Ramos (cell line): ENCODE measurements at regions not wholly inside any gene's neighbourhood (a gene's known extent, or its start where the extent isn't known, plus 50 kb on each side); places are given as distances from the start of the nearest gene placed in this dataset.

ENCODE experiments used
- in situ Hi-C: fragments of 300-500 bp; cut with MboI; formaldehyde crosslinking; loops from one replicate; pipeline ENCODE4 v1.14.3; 2022; ENCODE audit warnings: low sequenced_read_pairs; ENCODE audit not compliant: unreplicated experiment

- in situ Hi-C loops: no loop called here
Measured at GRCh38 chr2:5751873-5752482, 59.8 kb downstream of the SOX11 start.

- in situ Hi-C loops: no loop called here
Measured at GRCh38 chr2:5756272-5756671, 64.1 kb downstream of the SOX11 start.

GRCh38 chr2:5758346-5758745, 66.2 kb downstream of the SOX11 start:
- in situ Hi-C loops: no loop called here

DNA sequence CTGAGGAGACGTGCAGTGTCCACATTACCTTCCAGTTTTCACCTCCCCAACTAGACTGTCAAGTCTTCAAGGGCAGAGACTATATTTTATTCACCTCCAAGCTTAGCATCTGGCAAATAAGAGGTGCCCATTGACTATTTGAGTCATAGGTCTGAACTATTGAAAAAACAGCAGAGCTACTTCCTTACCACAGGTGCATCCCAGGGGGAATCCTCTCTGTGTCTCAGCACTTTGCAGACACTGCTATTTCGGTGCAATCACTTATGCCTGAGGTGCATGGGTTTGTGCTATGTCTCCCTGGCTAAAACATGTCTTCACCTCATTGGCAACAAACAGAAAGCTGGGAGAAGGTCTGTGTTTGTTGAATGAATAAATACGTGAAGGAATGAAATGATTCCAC, 67.8 kb downstream of the SOX11 start:
- in situ Hi-C loops: no loop called here

DNA sequence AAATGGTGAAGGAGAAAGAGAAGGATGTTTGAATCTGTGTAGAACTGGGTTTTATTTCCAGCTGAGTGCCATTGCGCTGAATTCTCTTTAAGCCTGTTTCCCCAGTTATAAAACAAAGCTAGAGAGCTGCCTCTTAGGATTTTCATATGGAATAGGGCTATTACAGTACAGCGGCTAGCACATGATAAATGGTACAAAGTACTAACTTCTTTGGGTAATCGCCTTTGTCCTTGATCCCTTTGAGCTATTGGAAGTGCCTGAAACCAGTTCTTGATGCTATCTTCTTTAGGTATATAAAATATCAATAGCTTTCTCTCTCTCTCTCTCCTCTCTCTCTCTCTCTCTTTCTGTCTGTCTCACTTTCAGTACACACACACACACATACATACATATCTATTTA, 71.3 kb downstream of the SOX11 start:
- in situ Hi-C loops: no loop called here

GRCh38 chr2:5764041-5764440, 71.9 kb downstream of the SOX11 start:
- in situ Hi-C loops: no loop called here

DNA sequence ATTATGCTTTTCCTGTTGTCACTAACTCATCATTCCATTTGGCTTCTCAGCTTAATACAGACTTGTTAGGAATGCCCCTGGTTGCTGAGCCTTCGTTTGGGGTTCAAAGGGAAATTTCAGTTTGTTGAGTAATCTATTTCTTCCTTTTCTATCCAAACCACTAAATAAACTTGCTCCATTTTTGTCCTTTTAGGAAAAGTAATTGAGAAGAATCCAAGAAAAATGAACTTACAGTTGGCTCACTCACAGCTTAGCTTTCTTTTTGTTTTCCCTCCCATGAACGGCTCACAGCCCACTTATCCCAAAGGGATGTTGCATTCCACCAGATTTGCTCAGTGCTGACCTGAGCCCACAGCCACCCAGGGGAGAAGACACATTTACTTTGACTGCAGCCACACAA, 73.9 kb downstream of the SOX11 start:
- in situ Hi-C loops: no loop called here

DNA sequence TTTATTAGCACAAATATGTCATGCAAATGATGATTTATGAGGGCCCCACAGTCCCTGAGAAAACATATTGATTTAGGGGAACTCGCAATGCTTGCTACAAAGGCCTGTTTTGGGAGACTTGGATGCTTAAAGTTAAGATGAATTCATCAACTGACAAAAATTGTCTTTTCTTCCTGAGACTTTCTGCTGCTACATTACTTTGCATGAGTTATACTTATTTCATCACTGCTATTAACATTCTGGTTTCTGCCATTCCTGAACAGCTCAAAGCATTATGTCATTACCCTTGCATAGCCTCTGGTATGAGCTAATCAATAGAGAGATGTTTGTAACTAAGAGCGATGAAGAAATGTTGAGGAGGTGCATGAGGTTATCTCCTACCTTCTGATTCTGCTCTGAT, 74.4 kb downstream of the SOX11 start:
- in situ Hi-C loops: no loop called here

DNA sequence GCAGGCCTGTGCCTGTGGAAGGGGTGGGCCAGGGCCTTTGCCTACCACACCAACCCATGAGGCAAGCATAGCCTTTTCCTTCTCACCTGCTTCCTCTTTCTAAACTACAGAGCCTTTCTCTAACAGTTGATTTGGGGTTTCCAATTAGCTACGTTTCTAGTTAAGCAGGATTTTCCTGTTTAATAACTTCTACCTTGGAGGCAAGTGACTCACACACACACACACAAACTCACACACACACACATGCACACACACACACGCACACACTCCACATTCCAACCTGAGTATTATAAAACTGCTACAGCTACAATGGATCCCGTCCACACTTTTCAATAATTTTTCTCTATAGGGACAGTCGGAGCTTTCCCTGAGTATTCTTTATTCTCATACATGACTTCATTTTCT, 84.9 kb downstream of the SOX11 start:
- in situ Hi-C loops: no loop called here

DNA sequence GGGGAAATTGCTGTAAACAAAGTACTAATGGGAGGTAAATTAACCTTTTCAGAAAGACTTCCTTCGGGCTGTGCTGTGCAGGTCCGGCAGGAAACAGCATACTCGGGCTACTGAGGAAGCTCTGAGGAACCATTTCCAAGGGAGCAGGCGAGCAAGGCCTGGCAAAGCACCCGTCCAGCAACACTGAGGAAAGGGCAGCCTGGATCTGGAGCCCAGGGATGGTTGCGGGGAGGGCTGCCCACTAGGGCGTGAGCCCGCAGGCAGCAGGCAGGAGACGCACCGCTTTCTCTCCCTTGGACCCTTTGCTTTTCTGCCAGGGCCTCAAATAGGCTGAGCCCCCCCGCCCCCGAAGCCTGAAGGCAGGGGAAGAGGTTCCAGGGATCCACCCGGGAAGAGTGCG, 89.5 kb downstream of the SOX11 start:
- in situ Hi-C loops: no loop called here

- in situ Hi-C loops: no loop called here
Measured at GRCh38 chr2:5782103-5782502, 89.9 kb downstream of the SOX11 start.

DNA sequence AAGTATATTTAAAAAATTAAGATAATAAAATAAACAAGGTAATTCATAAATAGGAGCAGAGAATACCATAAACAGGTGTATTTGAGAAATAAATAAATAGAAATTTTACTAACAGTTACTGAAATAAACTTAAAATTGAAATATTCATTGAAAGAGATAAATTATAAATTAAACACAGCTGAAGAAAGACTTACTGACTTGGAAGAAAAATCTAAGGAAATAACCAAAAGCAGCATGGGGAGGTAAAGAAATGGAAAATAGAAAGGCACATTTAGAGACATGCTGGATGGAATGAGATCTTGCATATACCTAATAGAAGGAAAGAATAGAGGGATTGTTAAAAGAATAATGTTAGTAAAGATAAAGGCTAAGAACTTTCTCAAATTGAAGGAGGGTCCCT, 96.3 kb downstream of the SOX11 start:
- in situ Hi-C loops: no loop called here

DNA sequence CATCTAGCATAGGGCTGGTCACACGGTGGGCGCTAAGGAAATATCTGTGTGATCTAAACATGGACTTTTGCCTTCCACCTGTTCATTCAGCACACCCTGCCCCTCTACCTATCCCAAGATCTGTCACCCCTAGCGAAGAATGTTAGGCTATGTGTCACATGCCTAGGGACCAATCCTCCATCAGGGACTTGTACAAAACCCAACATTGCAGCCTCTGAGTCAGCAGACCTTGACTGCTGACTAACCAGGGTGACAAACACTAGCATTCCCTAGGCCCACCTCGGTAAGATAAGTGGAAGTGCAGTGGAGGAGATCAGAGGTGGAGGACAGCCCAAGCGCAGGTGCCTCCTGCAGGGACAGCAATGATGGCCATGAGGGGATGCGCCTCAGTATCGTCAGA, 99.2 kb downstream of the SOX11 start:
- in situ Hi-C loops: no loop called here

GRCh38 chr2:5794012-5794411, 101.8 kb downstream of the SOX11 start:
- in situ Hi-C loops: no loop called here

GRCh38 chr2:5798084-5798483, 105.9 kb downstream of the SOX11 start:
- in situ Hi-C loops: no loop called here

GRCh38 chr2:5799348-5799747, 107.2 kb downstream of the SOX11 start:
- in situ Hi-C loops: no loop called here

DNA sequence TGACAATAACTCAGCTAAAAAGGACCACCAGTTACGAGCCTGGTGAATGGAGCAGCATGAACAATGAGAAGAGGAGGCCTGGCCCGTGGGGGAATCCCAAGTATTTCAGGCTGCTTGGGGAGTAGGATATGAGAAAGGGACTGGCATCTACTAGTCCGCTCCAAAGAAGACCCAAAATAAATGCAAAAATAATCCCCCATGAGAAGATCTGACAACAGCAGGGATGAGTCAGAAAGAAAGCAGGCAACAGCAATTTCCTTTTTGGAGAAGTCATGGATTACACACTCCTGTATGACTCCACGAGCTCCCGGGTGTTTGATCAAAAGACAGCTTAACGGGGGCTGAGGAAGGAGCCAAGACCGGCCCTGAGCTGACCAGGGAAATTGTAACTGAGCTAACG, 111.4 kb downstream of the SOX11 start:
- in situ Hi-C loops: no loop called here

DNA sequence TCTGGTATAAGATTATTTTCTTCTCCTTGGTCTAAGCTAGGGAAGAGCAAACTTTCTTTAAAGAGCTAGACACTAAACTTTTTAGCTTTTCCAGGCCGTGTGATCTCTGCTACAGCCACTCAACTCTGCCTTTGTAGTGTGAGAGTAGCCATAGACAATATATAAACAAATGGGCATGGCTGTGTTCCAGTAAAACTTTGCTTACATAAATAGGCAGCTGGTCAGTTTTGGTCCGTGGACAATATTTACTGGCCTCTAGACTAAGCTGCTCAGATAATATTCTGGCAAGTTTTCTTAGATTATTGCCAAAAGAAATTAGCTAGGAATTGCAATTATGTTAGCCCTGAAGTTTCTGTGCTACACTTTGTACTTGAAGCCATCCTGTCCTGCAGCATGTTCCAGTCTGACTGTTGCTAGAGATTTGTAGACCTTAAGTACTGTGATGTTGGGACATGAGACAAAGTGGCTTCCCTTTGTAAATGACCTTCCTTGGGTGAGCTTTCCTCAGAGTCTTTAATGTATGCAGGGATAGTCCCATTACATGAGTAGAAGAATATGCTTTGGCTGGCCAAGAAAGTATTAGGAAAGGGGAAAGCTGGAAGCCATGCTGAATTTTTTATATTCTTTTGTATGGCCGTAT, 126.9 kb downstream of the SOX11 start:
- in situ Hi-C loops: no loop called here

- in situ Hi-C loops: no loop called here
Measured at GRCh38 chr2:5824126-5824525, 131.9 kb downstream of the SOX11 start.

DNA sequence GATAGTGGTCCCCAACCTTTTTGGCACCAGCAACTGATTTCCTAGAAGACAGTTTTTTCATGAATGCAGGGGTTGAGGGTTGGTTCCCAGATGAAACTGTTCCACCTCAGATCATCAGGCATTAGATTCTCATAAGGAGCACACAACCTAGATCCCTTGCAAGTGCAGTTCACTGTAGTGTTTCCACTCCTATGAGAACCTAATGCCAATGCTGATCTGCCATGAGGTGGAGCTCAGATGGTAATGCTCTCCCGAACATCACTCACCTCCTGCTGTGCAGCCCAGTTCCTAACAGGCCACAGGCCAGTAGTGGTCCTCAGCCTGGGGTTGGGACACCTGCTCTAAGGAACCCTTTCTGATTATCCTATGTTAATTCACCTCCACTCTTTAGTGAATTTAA, 133.5 kb downstream of the SOX11 start:
- in situ Hi-C loops: no loop called here

- in situ Hi-C loops: no loop called here
Measured at GRCh38 chr2:5826979-5827655, 134.9 kb downstream of the SOX11 start.

DNA sequence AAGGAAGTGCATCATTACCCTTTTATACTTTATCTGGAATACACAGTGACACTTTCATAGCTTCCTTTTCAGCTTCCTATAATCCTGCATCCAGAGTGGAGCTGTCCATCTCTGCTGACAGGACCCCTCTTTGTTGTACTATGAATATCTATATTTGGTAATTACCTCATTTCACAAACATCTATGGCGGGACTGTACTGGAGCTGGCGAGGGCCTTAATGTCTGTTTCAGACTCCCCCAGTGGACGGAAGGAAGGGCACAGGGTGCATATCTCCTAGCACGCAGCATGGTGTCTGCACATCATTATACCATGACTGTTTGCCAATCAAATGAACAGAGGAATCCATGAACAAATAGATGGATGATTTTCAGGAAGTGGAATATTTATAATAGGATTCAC, 142.3 kb downstream of the SOX11 start:
- in situ Hi-C loops: no loop called here
